Stimulated activated CD4-positive, alpha-beta T cell treated with anti-CD3 and anti-CD28 coated beads, Interleukin-4, amount 100 ng/mL, for 24 hours (primary cell): ENCODE measurements at regions not wholly inside any gene's neighbourhood (a gene's known extent, or its start where the extent isn't known, plus 50 kb on each side); places are given as distances from the start of the nearest gene placed in this dataset.
"Not testable (repeated sequence)": the region's sequence is repeated elsewhere in the genome, so short reads cannot be mapped to it uniquely, and the experiment has no call there.

ENCODE experiments used
- DNase-seq: peaks from one replicate; pipeline ENCODE4 v3.0.0-alpha.2; 2020

DNA sequence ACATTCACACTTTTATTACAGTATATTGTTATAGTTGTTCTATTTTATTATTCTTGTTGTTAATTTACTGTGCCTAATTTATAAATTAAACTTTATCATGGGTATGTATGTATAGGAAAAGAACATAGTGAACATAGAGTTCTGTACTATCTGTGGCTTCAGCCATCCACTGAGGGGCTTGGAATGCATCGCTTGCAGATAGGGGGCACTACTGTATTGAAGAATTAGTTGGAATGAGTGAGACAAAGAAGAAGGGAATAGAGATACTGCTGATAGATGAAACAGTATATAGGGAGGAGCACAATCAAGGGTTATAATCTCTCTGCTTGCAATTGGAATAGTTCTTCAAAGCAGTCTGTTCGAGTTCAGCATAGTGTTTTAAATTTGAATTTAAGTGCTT is 432.2 kb downstream of the RAB38 start:
- no peak for DNase-seq

DNA sequence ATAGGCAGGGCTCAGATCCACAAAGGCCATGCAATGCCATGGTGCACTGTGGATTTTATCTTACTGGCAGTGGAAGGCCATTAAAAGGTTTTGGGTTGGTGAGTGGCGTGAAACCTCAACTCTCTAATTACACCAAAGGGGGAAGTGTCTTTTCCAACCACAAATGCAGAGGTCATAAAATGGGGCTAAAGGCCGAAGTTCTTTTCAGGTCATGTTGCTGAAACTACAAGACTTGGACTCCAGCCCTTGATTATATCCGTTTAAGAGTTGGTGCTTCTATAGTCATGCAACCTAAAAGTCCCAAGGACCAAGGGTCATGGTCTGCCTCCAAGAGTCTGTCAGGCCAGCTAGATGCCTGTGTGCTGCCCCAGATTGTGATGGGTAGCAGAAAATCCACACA is 434.3 kb downstream of the RAB38 start:
- no peak for DNase-seq

DNA sequence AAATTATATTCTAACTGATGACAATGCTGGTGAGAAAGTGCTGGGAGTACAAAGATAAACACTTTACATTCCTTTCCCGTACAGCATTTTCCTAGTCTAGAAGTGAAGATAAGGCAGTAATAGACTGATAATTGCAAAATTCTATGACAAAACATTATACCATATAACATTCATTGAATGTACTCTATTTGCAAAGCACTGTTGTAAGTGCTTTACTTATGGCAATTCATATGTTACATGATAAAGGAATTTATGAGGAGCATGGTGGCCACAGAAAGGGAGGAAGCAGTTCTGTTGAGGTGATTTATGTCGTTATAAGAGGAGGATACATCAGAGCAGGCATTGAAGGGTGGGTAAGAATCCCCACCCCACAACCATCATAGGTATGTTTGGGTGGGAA is 434.8 kb downstream of the RAB38 start:
- DNase-seq: no peak

DNA sequence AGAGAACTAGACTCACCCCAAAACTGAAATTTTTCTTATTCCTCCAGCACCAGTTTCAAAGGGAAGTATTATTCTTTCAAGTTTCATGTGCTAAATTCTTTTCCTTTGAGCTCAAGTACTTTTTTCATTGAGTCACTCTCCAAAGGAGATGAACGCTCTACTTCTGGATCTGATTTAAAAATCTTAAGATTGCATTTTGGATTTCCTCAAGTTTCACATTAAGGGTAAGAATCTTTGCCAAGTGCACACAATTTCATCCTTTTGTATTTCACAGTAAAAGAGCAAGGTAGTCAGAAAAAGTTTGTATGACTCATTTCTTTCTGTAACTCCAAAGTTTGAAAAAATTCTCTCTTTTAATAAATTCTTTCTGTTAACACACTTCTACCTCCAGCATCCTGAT is 435.5 kb downstream of the RAB38 start:
- DNase-seq: no peak

DNA sequence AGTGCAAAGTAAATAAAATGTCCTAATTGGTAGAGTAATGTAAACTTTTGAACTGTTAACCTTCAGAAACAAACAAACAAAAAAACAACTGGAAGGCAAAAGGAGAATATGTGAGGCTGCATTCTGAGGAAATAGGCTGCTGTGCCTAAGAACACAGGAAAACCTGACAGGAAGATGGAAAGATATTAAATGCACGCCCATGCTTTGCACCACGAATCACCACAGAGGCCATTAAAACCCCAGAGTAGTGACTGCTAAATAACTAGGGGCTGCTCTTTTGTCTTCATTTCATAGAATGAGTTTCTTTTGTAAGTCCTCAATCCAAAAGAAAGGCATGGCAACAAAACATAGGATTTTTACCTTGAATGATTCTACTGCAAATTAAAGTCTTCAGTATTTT is 436.0 kb downstream of the RAB38 start:
- no peak for DNase-seq

DNA sequence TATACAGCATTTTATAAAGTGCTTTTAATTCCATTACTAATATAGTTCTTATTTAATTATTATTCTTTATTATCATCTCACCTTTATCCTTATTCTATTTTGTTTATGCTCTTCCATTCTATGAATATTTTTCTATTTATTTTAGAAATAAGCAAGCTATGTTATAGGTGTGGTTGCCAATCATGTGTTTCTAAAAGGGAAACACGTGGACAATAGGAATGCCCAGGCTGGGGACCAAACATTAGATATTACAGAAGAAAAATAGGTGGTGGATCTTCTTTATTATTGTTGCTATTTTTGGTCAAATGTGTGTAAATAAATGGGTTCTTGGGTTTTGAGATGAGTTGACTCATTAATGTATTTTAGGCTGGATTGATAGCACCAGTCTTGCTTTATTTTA is 438.3 kb downstream of the RAB38 start:
- DNase-seq: no peak

DNA sequence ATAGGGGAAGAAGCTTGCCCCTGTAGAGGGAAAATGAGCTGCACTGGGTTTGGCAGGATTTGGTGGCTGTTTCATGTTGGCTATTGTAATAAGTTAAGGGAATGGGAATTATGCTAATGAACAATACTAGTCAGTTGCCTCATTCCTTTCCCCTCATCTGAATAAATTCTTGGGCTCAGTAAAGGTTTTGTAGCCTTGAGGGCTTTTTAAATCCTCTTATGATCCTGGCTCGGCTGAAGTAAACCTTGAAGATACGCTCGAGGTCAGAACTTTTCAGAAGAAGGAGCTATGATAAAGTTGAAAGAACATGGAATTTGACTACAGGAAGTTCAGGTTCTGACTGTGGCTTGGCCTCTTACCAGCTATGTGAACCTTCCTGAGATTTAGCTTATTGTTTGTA is 448.7 kb downstream of the RAB38 start:
- no peak for DNase-seq

DNA sequence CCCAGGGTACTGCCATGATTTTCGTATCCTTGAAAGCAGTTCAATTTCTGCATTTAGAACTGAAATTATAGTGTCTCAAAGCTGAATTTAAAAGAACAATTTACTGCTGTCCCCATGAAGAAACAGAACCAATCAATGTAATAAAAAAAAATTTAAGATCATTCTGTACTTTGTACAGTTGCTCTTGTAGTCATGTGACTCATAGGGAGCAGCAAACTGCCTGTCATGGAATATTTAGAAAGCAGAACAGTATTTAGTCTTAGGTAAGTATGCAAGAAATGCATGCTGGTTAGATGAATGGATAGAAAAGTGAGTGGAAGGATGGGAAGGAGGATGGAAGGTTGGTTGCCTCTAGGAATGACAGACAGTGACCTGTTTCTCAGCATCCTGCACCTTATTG is 450.9 kb downstream of the RAB38 start:
- no peak for DNase-seq

DNA sequence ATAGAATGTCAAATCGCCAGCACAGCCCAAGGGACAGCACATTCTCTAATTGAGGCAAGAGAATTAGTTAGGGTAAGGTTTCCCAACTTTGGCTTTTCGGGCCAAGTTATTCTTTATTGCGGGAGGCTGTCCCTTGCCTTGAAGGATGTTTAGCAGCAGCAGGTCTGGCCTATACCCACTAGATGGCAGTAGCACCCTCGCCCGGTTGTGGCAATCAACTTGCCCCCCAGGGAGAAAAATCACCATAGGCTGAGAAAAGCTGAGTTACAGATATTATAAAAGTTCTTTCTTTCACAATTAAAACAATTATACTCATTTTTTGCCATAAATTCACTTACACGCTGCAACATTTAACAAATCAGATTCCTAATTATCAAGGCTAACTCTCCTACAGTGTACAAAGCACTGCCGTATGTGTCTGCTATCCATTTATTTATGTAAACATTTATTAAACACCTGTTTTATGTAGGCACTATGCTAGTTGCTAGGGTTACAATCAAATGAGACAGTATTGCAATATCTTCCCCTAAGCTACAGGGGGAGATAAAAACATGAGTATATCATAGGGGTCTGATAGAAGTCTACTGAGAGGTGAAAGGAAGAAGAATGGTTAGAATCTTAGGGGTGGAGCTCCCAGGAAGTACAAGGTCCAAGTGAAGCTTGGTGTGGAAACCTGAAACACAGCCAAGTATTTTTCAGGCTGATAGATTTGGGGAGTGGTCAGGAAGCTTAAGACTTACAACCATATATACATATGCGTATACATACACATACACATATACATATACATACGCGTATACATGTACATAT is 452.3 kb downstream of the RAB38 start:
- no peak for DNase-seq

DNA sequence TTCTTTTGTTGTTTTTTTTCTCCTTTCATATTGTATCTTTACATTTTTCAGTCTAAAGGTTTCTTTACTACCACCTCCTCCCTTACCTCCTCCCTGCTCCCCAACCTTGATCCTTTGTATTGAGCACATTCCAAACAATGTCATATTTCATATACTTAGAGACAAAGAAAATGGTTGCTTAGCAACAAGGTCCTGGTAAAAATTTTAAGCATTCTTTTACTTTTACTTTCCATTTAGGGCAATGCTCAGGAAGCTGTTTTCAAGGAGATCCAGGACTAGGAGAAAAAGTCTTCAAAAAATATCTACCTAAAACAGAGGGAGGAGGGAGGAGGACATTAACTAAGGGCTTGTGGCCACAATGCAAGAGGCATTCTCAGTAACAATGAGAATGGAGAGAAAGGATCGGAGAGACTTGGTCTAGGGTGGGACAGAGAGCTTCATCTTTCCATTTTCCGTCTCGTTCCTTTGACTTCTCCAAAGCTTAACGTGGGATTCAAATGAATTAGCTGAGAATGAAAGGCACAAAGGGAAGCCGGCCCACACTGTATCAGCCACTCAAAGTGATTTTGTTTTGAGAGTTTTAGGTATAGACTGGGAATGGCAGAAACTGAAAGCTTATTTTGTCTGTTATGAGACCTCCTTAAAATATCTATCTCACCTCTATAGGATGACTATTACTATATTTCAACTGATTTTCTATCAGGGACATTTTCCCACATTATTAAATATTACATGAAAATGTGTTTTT is 455.7 kb downstream of the RAB38 start:
- no peak for DNase-seq

DNA sequence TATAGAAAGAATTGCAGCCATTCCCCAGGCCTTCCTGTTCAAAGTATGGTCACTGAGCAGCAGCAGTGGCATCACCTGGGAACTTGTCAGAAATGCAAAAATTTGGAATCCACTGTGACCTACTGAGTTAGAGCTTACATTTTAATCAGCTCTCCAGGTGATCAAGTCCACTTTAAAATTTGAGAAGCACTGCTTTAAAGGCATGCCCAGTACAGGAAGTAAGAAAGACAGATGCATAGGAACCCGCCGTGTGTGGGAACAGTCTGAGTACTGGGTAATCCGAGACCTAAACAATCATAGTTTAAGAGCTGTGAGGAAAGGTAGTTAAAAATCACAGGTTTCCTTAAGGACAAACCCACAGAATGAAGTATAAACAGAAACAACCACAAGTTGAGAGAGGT is 462.4 kb downstream of the RAB38 start:
- DNase-seq: no peak

DNA sequence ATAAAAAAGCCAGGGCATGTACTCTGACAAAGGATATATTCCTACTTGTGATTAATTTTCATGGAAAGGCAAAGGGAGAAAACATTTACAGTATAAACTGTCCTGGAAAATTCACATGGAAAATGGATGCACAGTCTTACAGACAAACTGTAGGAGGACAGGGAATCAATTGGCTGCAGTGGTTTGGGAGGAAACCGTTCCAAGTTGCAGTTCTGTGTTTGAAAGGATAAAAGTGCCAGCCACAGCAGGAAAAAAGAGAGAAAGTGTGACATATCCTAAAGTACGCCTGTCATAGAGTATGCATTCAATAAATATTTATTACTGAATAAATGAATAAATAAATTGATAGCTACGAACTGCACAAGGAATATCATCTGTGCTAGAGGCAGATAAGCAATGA is 462.9 kb downstream of the RAB38 start:
- no peak for DNase-seq

DNA sequence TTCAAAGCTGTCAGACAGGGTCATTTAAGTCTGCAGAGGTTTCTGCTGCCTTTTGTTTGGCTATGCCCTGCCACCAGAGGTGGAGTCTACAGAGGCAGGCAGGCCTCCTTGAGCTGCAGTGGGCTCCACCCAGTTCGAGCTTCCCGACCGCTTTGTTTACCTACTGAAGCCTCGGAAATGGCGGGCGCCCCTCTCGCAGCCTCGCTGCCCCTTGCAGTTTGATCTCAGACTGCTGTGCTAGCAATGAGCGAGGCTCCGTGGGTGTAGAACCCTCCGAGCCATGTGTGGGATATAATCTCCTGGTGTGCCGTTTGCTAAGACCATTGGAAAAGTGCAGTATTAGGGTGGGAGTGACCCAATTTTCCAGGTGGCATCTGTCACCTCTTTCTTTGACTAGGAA is 471.7 kb downstream of the RAB38 start:
- DNase-seq: not testable (repeated sequence)

DNA sequence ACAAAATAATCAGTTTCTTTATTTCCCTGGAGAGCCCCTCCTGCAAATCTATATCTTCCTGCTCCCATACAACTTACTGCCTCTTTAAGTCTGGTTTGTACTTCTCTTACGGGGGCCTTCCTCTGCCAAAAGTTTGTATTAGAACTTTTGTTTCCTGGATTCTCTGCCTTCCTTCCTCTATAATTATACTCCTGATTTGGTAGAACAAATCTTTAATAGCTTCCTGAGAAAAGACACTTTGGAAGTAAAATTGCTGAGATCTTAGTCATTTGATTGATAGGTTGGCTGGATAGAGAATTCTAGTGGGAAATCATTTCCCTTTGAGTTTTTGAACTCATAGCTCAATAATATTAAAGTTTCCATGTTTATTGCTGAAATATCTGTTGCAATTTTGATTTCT is 499.2 kb downstream of the RAB38 start:
- DNase-seq: no peak

DNA sequence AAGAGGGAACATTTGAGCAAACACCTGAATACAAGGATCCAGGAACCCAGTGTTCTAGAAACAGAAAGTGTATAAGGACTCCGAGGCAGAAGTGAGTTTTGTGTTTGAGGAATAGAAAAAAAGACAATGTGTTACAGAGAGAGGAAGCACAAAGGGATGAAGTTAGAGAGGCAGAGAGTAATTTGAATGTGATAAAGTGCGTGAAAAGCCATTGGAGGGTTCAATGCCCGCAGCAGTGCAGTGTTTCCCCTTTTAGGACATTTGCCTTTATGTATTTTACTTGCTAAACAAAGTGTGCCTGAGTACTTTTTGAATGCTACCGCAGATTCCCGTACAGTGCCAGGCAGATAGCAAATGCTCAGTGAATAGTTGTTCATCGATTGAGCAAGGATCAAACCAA is 508.5 kb downstream of the RAB38 start:
- no peak for DNase-seq

DNA sequence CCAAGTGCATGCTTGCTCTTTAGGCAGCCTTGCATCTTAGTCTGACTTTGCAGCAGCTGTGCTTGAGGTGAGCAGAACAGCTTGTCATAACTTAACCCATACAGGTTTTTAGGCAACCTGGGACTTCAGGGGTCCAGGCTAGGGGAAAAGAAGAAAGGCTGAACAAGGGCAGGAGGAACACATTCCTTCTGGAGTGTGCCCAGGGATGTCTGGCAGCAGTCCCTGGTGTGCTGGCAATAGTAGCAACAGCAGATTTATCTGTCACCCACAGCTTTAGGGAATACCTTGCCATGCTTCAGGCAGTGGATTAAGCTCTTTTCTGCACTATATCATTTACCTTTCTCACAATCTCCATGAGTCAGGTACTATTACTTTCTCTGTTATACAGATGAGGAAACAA is 513.0 kb downstream of the RAB38 start:
- no peak for DNase-seq

DNA sequence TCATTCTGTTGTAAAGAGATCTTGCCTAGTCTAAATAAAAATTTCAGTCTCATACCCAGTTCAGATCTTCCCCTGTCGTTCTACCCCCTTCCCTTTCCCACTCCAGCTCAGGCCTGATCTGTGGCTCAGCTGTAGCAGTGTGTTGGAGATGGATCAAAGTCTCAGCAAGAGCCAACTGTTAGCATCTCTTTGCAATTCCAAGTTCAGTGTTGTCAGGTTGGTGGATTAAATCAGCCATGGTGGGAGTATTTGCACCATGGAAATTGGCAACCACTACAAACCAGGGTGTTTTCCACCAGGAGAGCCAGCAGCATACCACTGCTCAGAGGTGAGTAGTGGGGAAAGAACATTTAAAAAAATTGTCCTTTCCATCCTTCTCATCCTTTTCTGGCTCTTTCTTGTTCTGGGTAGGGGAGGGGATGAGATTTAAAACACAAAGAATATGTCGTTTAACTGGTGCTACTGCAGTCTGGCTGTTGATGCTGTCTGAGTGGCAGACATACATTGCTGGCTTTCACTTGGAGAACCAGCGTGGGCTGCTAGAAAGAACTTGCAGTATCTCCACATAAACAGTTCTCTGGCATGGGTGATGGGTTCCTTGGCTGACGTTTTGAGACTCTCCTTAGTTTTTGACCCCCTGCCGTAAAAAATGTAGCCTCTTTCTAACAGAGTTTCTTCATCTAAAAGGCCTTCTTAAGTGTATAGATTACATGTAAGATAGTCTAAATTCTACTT is 514.1 kb downstream of the RAB38 start:
- no peak for DNase-seq

DNA sequence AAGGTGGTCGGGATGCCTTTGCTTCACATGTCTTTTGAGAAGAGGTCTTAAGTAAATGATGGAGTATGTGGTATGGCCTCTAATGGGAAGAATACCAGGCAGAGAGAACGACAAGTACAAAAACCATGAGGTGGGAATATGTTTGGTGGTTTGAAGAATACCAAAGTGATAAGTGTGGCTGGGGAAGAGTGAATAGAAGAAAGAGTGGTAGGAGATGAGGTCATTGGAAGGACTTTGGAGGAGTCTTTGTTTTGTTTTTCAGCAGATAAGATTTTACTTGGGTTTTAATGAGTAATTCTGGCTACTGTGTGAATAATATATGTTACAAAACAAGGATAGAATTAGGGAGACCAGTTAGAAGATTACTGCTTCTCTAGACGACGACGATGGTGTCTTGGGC is 515.4 kb downstream of the RAB38 start:
- no peak for DNase-seq

DNA sequence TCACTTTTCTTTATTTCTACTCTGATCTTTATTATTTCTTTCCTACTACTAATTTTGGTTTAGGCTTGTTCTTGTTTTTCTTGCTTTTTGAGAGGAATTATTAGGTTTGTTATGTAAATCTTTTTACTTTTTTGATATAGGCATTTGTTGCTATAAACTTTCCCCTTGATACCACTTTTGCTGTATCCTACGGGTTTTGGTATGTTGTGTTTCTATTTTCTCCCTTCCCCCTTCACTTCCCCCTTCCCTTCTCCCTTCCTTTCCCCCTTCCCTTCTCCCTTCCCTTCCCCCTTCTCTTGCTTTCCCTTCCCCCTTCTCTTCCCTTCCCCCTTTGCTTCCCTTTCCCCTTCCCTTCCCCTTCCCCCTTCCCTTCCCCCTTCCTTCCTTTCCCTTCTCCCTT is 529.6 kb downstream of the RAB38 start:
- DNase-seq: no peak

DNA sequence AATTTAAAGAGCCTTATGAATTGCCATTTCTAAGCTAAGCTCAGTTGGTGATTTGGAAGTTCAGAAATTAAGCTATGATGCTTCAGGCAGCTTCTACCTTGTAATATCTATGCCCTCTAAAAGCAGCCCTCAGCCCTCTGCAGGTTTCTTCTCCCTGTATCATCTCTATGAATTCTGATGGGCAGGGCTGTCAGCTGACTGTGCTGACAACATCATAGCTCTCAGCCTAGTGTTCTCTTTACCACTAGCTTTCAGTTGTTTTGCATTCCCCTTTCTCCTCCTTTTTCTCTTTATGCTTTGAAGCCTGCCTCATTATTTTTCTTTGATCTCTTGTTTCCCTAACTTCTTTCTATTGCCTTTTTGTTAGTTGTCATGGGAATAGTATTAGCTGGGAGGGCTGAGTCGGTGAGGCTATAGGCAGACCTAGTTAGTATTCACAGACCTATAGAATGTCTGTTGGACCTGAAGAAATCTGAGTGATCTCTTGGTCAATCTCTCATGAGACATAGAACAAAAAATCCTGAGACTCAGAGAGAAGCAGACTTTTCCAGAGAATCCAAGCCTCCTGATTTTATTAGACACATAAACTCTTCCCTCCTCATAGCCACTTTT is 535.4 kb downstream of the RAB38 start:
- no peak for DNase-seq

DNA sequence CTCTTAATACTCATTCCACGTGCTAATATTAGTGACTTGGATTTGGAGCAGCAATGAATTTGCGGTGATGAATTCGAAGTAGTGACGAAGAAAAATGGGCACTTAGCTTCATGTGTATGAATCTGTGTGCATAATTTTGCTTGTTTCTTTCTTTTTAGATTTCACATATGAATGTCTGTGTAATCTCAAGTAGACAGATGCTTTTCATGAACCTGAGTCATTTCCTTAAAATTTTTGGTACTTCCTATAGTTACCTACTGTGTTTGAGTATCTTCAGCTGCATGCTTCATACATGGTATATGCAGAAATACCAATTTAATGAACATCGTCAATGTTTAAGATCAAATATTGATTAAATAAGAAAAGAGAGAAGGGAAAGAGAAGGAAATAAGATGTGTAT is 540.2 kb downstream of the RAB38 start:
- DNase-seq: no peak

DNA sequence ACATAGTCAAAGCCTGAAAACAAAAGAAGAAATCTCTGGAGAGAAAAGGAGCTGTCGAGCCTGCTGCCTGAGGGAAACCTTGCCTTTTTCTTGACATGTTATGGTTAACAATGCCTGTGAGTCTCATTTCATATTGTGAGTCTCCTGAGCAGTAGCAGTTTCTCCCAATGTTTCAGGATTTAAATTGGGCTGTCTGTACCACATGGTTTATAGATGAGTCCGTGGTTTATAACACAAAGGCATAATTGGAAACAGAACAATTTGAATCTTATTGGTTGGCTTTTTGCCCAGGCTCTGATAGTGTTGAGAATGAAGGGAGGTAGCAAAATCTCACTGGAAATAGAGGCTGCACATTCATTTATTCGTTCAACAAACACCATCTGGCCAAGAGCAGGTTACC is 540.9 kb downstream of the RAB38 start:
- no peak for DNase-seq

DNA sequence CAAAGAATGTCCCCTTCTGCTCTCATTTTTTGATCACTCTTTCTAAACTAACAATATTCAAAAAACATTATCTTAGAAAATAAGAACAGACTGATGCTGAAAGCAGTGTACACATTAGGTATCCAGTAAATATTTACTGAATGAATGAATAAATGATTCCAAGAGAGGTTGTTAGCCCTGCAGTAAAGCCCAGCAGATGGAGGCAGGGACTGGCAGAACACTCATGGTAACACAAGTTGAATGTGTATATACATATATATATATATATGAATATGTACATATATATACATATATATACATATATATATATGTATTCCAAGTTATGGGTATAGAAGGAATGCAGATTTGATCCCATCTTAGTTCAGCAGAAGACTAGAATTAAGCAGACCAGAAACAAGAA is 546.3 kb downstream of the RAB38 start:
- no peak for DNase-seq
